Stimulated activated CD4-positive, alpha-beta T cell treated with anti-CD3 and anti-CD28 coated beads, Interleukin-4, amount 100 ng/mL, for 4 hours (primary cell): ENCODE measurements at regions not wholly inside any gene's neighbourhood (a gene's known extent, or its start where the extent isn't known, plus 50 kb on each side); places are given as distances from the start of the nearest gene placed in this dataset.

Source experiments
- DNase-seq, 2 experiments: peaks; one replicate each; pipeline ENCODE4 v3.0.0-alpha.2; 2020

DNA sequence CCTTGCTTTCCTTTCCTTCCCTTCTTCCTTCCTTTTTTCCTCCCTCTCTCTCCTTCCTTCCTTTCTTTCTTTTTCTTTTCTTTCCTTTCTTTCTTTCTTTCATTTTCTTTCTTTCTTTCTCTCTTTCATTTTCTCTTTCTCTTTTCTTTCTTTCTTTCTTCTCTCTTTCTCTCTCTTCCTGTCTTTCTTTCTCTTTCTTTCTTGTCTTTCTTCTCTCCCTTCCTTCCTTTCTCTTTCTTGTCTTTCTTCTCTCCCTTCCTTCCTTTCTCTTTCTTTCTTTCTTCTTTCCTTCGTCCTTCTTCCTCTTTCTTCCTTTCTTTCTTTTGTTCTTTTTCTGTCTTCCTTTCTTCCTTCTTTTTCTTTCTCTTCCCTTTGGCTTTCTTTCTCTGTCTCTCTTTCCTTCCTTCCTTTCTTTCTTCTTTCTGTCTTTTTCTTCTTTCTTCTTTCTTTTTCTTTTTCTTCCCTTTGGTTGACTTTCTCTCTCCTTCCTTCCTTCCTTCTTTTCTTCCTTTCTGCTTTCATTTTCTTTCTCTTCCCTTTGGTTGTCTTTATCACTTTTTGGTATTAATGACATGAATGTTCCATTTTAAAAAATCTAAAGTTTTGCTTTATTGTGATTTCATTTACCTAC is 496.4 kb upstream of the CBLB start:
- DNase-seq = no peak

DNA sequence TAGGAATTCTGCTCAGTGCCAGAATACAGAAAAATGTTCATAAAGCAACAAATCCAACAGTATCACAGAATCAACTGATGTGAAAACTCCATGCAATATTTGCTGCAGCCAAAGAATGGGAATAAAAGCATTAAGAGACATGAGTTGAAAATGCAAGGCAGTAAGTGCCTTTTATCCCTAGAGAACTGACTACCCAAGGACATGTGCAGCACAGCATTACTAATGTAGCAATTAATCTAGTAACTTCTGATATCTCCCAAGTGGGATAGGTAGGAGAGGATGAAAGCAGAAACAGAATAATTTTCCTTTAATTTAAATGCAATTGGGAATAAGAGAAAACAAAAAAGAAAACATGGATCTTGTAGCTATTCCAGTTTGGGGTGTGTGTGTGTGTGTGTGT is 497.5 kb upstream of the CBLB start:
- no peak for DNase-seq

DNA sequence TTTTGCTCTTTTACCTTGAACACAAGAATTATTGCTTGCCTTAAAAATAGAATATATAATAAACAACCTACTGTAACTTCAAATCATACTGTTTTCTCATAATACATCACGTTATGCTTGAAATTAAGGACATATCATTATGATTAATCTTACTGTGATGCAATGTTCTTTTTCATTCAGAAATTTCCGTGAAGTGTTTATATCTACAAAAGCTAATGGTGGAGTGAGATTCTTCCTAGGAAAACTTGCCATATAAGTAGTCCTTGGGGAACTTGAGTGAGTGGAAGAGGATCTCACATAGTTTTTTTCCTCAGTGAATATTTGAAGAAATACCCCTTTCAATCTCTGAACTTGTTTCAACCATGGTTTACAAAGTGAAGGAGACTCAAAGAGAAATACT is 498.7 kb upstream of the CBLB start:
- DNase-seq = no peak

GRCh38 chr3:106371221-106371970 is 502.6 kb upstream of the CBLB start:
- no peak for DNase-seq

- DNase-seq = no peak
These were observed 503.4 kb upstream of the CBLB start for GRCh38 chr3:106371971-106372805.

- no peak for DNase-seq
These were observed 504.0 kb upstream of the CBLB start for GRCh38 chr3:106372806-106373190.

DNA sequence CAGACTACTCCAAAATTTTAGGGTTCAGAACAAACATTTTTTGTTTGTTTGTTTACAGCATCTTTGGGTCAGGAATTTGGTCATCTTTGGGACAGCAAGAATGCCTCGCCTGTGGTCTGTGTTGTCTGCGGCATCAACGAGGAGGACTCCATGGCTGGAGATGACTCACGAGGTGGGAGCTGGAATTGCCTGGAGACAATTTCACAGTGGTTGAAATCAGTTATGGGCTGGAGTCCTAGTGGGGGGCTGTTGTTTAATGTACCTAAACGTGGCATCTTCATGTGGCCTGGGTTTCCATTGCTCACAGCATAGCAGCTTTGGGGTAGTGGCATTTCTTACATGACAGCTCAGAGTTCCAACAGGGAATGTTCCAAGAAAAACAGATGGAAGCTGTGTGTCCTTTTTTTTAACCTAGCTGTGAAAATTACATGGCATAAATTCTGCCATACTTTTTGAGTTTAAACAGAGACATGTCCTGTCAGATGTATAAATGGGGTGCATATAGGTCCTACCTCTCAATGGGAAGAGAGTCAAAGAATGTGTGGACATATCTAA is 507.3 kb upstream of the CBLB start:
- DNase-seq = no peak

DNA sequence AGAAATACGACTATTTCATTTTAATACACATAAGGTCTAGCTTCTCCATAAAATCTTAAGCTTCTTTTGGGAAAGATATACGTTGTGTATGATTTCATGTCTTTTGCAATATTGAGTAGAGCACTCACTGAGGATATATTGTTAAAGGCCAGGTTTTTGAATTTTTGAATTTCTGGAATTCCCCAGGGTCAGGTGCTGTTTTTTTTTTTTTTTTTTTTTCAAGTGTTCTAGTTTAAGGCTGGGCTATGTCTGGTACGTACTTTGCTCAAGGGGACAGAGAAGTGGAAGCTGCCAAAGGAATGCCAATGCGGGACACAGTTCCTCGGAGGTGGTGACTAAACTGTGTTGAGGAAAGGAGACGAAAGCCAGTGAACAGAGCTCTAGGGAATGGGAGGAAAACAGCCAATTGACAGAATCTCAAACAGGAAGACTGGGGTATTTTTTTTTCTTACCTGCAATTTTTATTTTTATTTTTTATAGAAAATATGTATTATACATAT is 510.5 kb upstream of the CBLB start:
- DNase-seq = no peak

DNA sequence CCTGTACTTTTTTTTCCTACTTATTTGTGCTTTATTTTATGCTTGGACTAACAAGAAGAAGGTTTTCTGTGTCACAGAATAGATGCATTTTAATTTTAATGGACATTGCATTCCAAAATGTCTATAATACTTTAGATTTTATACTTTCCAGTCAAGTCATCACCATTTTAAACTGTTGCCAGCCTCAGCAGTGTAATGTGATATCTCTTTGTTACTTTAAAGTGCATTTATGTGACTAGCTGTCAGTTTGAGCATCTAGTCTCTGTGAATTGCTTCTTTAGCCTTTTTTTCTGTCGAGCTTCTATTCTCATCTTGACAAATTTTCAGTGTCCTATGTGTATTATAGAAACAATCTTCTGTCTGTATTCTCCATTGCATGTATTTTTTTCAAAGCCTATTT is 511.4 kb upstream of the CBLB start:
- no peak for DNase-seq

GRCh38 chr3:106381286-106381938 is 512.6 kb upstream of the CBLB start:
- DNase-seq = no peak

GRCh38 chr3:106381939-106382335 is 513.1 kb upstream of the CBLB start:
- DNase-seq = no peak

- no peak for DNase-seq
These were observed 517.2 kb upstream of the CBLB start for GRCh38 chr3:106386050-106386449.

- DNase-seq = no peak
These were observed 524.1 kb upstream of the CBLB start for GRCh38 chr3:106392915-106393314.

- no peak for DNase-seq
These were observed 528.2 kb upstream of the CBLB start for GRCh38 chr3:106397006-106397405.

DNA sequence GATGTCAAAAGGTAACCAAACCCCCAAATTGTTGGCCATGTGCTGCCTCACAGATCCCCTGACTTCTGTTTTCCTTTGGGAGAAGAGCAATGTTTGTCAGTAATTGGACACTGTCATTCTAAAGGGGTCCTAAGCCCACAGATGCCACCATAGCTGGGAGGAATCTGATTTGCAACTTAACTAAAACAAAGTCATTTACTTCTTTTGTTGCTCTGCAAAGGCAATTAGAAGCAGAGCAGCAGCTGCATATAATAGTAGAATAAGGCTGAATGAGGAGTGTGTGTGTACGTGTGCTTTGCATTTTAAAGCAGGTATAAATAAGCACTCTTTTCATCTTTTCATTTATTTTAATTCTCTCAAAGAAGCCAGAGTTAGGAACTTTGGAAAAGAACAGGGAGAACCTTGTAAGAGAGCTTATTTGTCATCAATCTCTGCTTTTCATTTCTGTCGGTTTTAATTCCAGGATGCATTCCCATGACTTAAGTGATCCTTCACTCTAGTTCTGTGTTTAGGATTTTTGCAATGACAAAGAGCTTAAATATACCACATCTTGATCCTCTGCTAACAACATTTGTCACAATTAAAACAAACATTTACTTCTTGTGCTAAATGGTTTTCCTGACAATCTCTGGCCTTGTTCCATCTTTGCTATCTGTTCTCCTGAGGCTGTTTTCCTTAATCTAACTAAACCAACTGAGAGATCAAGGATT is 530.2 kb upstream of the CBLB start:
- no peak for DNase-seq

- no peak for DNase-seq
These were observed 530.9 kb upstream of the CBLB start for GRCh38 chr3:106399761-106400160.

- no peak for DNase-seq
These were observed 533.1 kb upstream of the CBLB start for GRCh38 chr3:106401666-106402490.

DNA sequence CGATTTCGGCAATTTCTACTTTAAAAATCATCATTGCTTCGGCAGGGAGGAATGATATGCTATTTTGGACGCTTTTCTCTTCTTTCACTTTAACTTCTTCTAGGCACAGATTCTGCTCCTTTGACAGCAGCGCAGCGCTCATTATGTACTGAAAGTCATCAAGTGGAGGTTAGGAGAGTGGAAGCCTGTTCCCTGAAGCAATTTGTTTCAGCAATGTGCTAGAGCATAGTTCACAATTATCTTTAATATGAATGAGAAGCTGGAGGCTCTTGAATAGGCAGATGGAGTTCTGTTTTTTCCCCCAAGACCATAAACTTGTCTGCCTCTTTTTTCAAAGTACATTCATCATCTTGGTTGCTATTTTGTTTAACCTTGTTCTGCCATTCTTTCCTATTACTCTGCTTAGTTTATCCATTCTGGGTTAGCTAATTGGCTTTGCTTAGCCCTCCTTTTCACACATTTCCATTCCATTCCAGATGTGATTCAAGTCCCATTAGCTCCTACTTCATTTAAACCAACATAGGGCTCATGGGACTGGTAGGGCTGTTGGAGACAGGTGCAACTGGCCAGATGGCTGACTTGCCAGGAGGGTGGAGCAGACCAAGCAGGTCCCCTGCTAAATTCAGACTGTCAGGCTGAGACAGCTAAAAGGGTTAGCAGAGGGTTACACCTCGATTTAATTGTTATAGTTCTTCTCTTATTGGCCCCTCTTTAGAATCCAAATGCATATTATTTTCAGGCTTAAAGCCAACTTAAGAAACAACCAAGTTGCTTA is 534.7 kb upstream of the CBLB start:
- DNase-seq = no peak

DNA sequence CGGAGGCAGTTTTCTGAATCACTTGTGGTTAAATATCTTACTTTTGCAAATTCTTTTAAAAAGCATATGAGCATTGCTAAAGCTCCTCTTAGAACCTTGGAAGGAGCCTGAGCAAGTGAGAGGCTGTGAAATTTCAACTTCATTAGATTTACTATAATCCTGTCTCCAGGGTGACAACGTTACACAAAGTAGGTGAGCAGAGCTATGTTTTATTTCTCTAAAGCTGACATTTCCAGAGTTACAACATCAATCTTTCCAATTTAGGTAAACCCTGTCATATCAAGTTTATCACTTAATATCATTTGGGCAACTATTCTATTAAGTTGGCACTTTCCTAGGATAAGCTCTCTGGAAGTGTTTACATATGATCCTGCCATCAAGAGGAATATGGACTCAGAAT is 544.9 kb upstream of the CBLB start:
- no peak for DNase-seq

DNA sequence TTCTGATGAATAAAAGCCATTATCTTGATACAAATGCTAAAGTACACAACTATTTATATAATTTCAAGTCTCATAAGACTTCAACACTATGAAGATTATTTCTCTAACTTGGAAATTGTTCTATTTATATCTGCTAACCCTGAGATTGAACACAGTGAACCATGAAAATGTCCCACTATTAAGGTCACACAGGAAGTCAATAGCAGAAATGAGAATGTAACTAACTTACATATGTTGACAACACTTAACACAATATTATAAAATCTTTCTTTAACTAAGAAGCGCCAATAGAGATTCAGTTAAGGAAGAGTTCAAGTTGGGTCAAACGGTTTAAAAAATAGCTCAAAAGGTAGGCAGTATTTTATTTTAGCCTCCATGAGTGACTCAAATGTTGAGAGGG is 551.8 kb upstream of the CBLB start:
- DNase-seq = no peak

- DNase-seq = no peak
These were observed 552.6 kb upstream of the CBLB start for GRCh38 chr3:106421426-106421825.
